Transverse colon (tissue), 4 donors: ENCODE measurements at regions not wholly inside any gene's neighbourhood (a gene's known extent, or its start where the extent isn't known, plus 50 kb on each side); places are given as distances from the start of the nearest gene placed in this dataset.

Experiments used
- DNase-seq: peaks from one replicate; pipeline ENCODE4 v3.0.0-alpha.2; 2019
- H3K27ac ChIP-seq, 4 donors: fragments of 200-600 bp; sonication (generic); 2 replicates each; pipeline ENCODE4 v1.5.1; 2016 to 2018; ENCODE audit warnings: inconsistent platforms in 4 of 4
- H3K27me3 ChIP-seq: fragments of 200-600 bp; sonication (generic); 2 replicates; pipeline ENCODE4 v1.5.1; 2017; ENCODE audit warnings: inconsistent platforms
- H3K36me3 ChIP-seq, 4 donors: fragments of 200-600 bp; sonication (generic); 2 replicates each; pipeline ENCODE4 v1.5.1; 2017 to 2019; ENCODE audit warnings: inconsistent platforms in 4 of 4
- H3K4me1 ChIP-seq, 4 donors: fragments of 200-600 bp; sonication (generic); 2 replicates each; pipeline ENCODE4 v1.5.1; 2017 to 2020; ENCODE audit warnings: inconsistent platforms in 4 of 4
- H3K4me3 ChIP-seq, 4 donors: fragments of 200-600 bp; sonication (generic); 1 replicate in 1 of 4; 2 replicates in 3 of 4; pipeline versions ENCODE4 v1.5.1 to v1.6.1; 2017 to 2019; ENCODE audit warnings: inconsistent platforms in 4 of 4
- H3K9me3 ChIP-seq, 2 donors: fragments of 200-600 bp; sonication (generic); 2 replicates each; pipeline ENCODE4 v1.5.1; 2017 to 2019; ENCODE audit warnings: inconsistent platforms in 2 of 2
- CTCF ChIP-seq, 5 experiments: fragments of 200-600 bp in 3 of 5; fragments of 450-650 bp in 2 of 5; sonication (generic) in 3 of 5; IDR thresholded peaks; 1 replicate in 2 of 5; 2 replicates in 3 of 5; pipeline ENCODE4 v1.5.1; 2016 to 2017; ENCODE audit warnings: antibody characterized with exemption in 5 of 5, inconsistent platforms in 3 of 5, mild to moderate bottlenecking in 2 of 5, moderate library complexity in 1 of 5
- EP300 ChIP-seq: sonication (generic); formaldehyde crosslinking; IDR thresholded peaks from one replicate; pipeline ENCODE4 v1.6.1; 2017; ENCODE audit warnings: antibody characterized with exemption, low read depth
- POLR2A ChIP-seq: fragments of 450-650 bp; IDR thresholded peaks from one replicate; pipeline ENCODE4 v1.6.1; 2016; ENCODE audit warnings: antibody characterized with exemption, mild to moderate bottlenecking, moderate library complexity
- POLR2AphosphoS5 ChIP-seq, 3 donors: sonication (generic); formaldehyde crosslinking; IDR thresholded peaks; one replicate each; pipeline ENCODE4 v1.6.1; 2016; ENCODE audit warnings: antibody characterized with exemption in 3 of 3
- WGBS, 2 donors: methylation state at CpG; one replicate each; pipeline ENCODE4 v1.1.5; 2018; ENCODE audit warnings: low coverage in 1 of 2; 5-methylcytosine and 5-hydroxymethylcytosine counted together
- in situ Hi-C, 4 donors: fragments of 200-750 bp; cut with MboI; loops; one replicate each; pipeline versions ENCODE4 v1.15.0 to v1.15.1; 2017; ENCODE audit warnings: low sequenced_read_pairs in 3 of 4, low pct_ligation_motif_present in 1 of 4, low pct_unique_long_range_greater_than_20kb in 1 of 4
- intact Hi-C: fragments of 100-400 bp; cut with DNase I; formaldehyde crosslinking; loops from one replicate; pipeline ENCODE4 v1.15.1; 2023; ENCODE audit warnings: low total_unique reads

GRCh38 chrX:10938365-10938923, 172.7 kb upstream of the HCCS start:
- H3K36me3 ChIP-seq = no peaks in the 10 kb centered on the region
- H3K9me3 ChIP-seq = no peaks in the 10 kb centered on the region
- intact Hi-C loops = no loop called here
- TF ChIP-seq CTCF (IDR thresholded peaks at IDR 0.05) (no peak), POLR2AphosphoS5 (IDR thresholded peaks at IDR 0.05) (no peak), POLR2A (no peak), EP300 (no peak)
- WGBS, 2 donors = 54 to 70% methylated on average over 3 to 6 of the region's 6 CpGs
- in situ Hi-C loops = no loop called here
- H3K4me1 ChIP-seq = no peaks in the 10 kb centered on the region
- DNase-seq = no peak
- no peak overlapping the region for H3K4me3 ChIP-seq
- H3K27ac ChIP-seq = no peak overlapping the region
- no peaks in the 10 kb centered on the region for H3K27me3 ChIP-seq

- TF ChIP-seq EP300 (no peak), POLR2A (no peak), CTCF (IDR thresholded peaks at IDR 0.05) (no peak), POLR2AphosphoS5 (IDR thresholded peaks at IDR 0.05) (no peak)
- 52% methylated on average over 2 of the region's 2 CpGs; no CpG with 5 or more reads in 1 of the 2 donors for WGBS, 2 donors
These were observed 171.7 kb upstream of the HCCS start for GRCh38 chrX:10939424-10939823.

DNA sequence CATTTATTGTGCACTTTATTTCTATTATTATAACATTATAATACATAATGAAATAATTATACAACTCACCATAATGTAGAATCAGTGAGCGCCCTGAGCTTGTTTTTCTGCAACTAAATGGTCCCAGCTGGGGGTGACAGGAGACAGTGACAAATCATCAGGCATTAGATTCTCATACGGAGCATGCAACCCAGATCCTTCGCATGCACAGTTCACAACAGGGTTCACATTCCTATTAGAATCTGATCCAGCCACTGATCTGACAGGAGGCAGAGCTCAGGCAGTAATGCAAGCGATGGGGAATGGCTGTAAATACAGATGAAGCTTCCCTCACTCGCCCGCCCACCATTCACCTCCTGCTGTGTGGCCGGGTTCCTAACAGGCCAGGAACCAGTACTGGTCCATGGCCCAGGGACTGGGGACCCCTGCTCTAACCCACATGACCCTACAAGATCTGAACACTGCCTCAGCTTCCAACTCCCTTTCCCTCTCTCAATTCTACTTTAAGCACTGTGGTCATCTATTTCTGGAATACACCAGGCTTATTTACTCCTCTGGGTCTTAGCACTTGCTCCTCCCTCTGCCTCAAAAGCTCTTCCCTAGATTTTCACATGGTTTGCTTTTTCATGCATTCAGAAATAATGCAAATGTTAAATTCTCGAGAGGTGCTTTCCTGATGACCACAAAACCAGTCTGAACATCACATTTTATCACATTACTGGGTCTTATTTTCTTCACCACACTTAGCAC, 166.8 kb upstream of the HCCS start:
- H3K4me1 ChIP-seq = no peaks in the 10 kb centered on the region
- in situ Hi-C loops (no loop called here), intact Hi-C loops (no loop called here)
- H3K27ac ChIP-seq = no peak overlapping the region
- 74 to 80% methylated on average over 1 to 8 of the region's 8 CpGs for WGBS, 2 donors
- no peaks in the 10 kb centered on the region for H3K36me3 ChIP-seq
- H3K27me3 ChIP-seq = no peaks in the 10 kb centered on the region
- DNase-seq = no peak
- no peaks in the 10 kb centered on the region for H3K9me3 ChIP-seq
- no peak overlapping the region for H3K4me3 ChIP-seq
- TF ChIP-seq EP300 (no peak), POLR2A (no peak), POLR2AphosphoS5 (IDR thresholded peaks at IDR 0.05) (no peak), CTCF (IDR thresholded peaks at IDR 0.05) (no peak)

More at GRCh38 chrX:10939424-10939823, 171.7 kb upstream of the HCCS start:
- no peaks in the 10 kb centered on the region for H3K27me3 ChIP-seq
- H3K4me1 ChIP-seq = no peaks in the 10 kb centered on the region
- H3K4me3 ChIP-seq = no peak overlapping the region
- H3K9me3 ChIP-seq = no peaks in the 10 kb centered on the region
- H3K27ac ChIP-seq = no peak overlapping the region
- intact Hi-C loops (no loop called here), in situ Hi-C loops (no loop called here)
- no peaks in the 10 kb centered on the region for H3K36me3 ChIP-seq
- no peak for DNase-seq

GRCh38 chrX:10945498-10945897, 165.6 kb upstream of the HCCS start:
- intact Hi-C loops (no loop called here), in situ Hi-C loops (no loop called here)
- Histone ChIP-seq H3K9me3 (no peaks in the 10 kb centered on the region), H3K27me3 (no peaks in the 10 kb centered on the region), H3K27ac (no peak overlapping the region), H3K36me3 (no peaks in the 10 kb centered on the region), H3K4me3 (no peak overlapping the region), H3K4me1 (no peaks in the 10 kb centered on the region)
- no peak for DNase-seq
- WGBS, 2 donors = 67% methylated on average over 4 of the region's 4 CpGs; no CpG with 5 or more reads in 1 of the 2 donors
- TF ChIP-seq POLR2A (no peak), POLR2AphosphoS5 (IDR thresholded peaks at IDR 0.05) (no peak), EP300 (no peak), CTCF (IDR thresholded peaks at IDR 0.05) (no peak)
